Panc1 (cell line): ENCODE measurements at regions not wholly inside any gene's neighbourhood (a gene's known extent, or its start where the extent isn't known, plus 50 kb on each side); places are given as distances from the start of the nearest gene placed in this dataset.
A peak's percentile ranks its signal among the peaks of the same experiment; 100 is the strongest.

Experiments used
- ATAC-seq: fragments of 200-7000 bp; cut with Tn5 transposase; 2 replicates; pipeline ENCODE4 v1.9.1; 2020; ENCODE audit warnings: mild to moderate bottlenecking, moderate library complexity
- BruUV-seq: library from RNA; stranded (reverse); fragments of 400-500 nt; replicated peaks from 2 replicates; lab custom pipeline; 2021; lab: Mats Ljungman, UMichigan
- CTCF ChIA-PET: fragments of 300-600 bp; sonication (Branson Sonifier 250); formaldehyde crosslinking; loops from one replicate; lab custom pipeline; 2022; ENCODE audit warnings: antibody characterized with exemption; lab: Charles Lee
- POLR2A ChIA-PET: fragments of 300-600 bp; sonication (Branson Sonifier 250); formaldehyde crosslinking; loops from one replicate; lab custom pipeline; 2022; ENCODE audit warnings: antibody characterized with exemption; lab: Charles Lee
- DNase-seq: peaks from one replicate; pipeline ENCODE4 v3.0.0-alpha.2; 2010; ENCODE audit warnings: low read depth, low spot score
- H3K27ac ChIP-seq: 2 replicates; pipeline ENCODE4 v1.5.1; 2011; ENCODE audit warnings: mild to moderate bottlenecking, low read length, inconsistent platforms
- H3K27me3 ChIP-seq: fragments of 200-500 bp; sonication (Bioruptor generic); 2 replicates; pipeline ENCODE4 v1.6.0; 2014; ENCODE audit warnings: low read length, inconsistent platforms; ENCODE audit not compliant: control insufficient read depth, insufficient read depth
- H3K36me3 ChIP-seq: fragments of 200-500 bp; sonication (Bioruptor generic); 2 replicates; pipeline ENCODE4 v1.5.1; 2014; ENCODE audit warnings: inconsistent platforms, mild to moderate bottlenecking, low read length, moderate library complexity; ENCODE audit not compliant: control insufficient read depth, insufficient read depth
- H3K4me1 ChIP-seq: 2 replicates; pipeline ENCODE4 v1.5.1; 2011; ENCODE audit warnings: inconsistent platforms, mild to moderate bottlenecking, low read length, moderate library complexity; ENCODE audit not compliant: control insufficient read depth, insufficient read depth
- H3K4me3 ChIP-seq, 2 experiments: 2 replicates each; pipeline ENCODE4 v1.5.1; 2011 to 2012; ENCODE audit warnings: low read depth in 2 of 2, low read length in 2 of 2, mild to moderate bottlenecking in 2 of 2, inconsistent platforms in 1 of 2, moderate library complexity in 1 of 2
- H3K9me3 ChIP-seq: fragments of 200-500 bp; sonication (Bioruptor generic); 2 replicates; pipeline ENCODE4 v1.5.1; 2014; ENCODE audit warnings: low read depth, mild to moderate bottlenecking, inconsistent platforms, low read length, moderate library complexity; ENCODE audit not compliant: control insufficient read depth, insufficient read depth
- POLR2AphosphoS5 ChIP-seq: IDR thresholded peaks from 2 replicates; pipeline ENCODE4 v1.6.1; 2012; ENCODE audit warnings: mild to moderate bottlenecking, low read depth, low read length, moderate library complexity
- REST ChIP-seq, 2 experiments: IDR thresholded peaks; 2 replicates each; pipeline ENCODE4 v1.6.1; 2011 to 2012; ENCODE audit warnings: low read depth in 2 of 2, control low read depth in 1 of 2, low read length in 1 of 2, mild to moderate bottlenecking in 1 of 2, moderate library complexity in 1 of 2; ENCODE audit not compliant: insufficient read depth in 1 of 2
- SIN3A ChIP-seq: IDR thresholded peaks from 2 replicates; pipeline ENCODE4 v1.6.1; 2012; ENCODE audit warnings: low read depth, mild to moderate bottlenecking, low read length, moderate library complexity, borderline replicate concordance; ENCODE audit not compliant: insufficient read depth
- TCF7L2 ChIP-seq: IDR thresholded peaks from 2 replicates; pipeline ENCODE4 v1.6.1; 2011; ENCODE audit warnings: mild to moderate bottlenecking, low read depth, low read length, inconsistent platforms
- in situ Hi-C: cut with HindIII; loops from 2 replicates; pipeline ENCODE4 v1.10.0; 2016; ENCODE audit warnings: low sequenced_read_pairs, low pct_unique_long_range_greater_than_20kb
- intact Hi-C: fragments of 100-400 bp; cut with micrococcal nuclease; formaldehyde crosslinking; loops from one replicate; pipeline ENCODE4 v1.10.0; 2022; ENCODE audit not compliant: unreplicated experiment
- TF ChIP-seq, protein P1 (sequence below): fragments of 450-650 bp; IDR thresholded peaks from 2 replicates; pipeline ENCODE4 v1.5.1; 2017; ENCODE audit warnings: mild to moderate bottlenecking

DNA sequence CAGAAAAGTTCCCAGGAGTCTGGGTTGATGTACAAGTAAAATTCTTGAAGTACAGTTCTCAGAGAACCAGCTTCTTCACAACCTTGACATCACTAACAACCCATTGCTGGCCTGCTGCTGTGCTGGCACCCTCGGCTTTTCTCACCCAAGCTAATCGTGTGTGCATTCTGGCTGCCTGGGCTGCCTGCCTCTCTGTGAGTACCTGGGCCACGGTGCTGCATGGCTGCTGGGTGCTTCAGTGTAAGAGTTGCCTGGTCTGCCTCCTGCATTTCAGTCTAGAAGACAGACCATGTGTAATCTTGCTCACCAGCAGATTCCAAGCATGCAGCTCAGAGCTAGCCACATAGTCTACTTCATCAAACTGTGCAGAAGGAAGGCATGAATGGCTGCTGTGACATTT lies 50.5 kb upstream of the MEDAG start:
- CTCF ChIA-PET, result interaction anchor here (0.6 to 0.7 kb wide), 2 partner anchors 48 to 51 kb away, joined by 3 to 9 read pairs; no protein-coding TSS in a partner anchor
- no peak overlapping the region for H3K4me3 ChIP-seq
- no peak for ATAC-seq
- no TSS peak for BruUV-seq
- in situ Hi-C loops, result no loop called here
- no peaks in the 10 kb centered on the region for H3K9me3 ChIP-seq
- no peak overlapping the region for H3K27ac ChIP-seq
- H3K4me1 ChIP-seq, result no peaks in the 10 kb centered on the region; the same call in none of the 2 replicates
- no peaks in the 10 kb centered on the region for H3K36me3 ChIP-seq
- H3K27me3 ChIP-seq, result no peaks in the 10 kb centered on the region
- POLR2A ChIA-PET, result interaction anchor here (0.7 kb wide), 1 partner anchor 81 kb away, joined by 6 read pairs; no protein-coding TSS in a partner anchor
- intact Hi-C loops, result no loop called here
- TF ChIP-seq SIN3A, result no peak
- TF ChIP-seq POLR2AphosphoS5, result no peak
- no peak for TF ChIP-seq REST (IDR thresholded peaks at IDR 0.05; ENCODE audit: insufficient read depth in 1 of 2, low read depth in 2 of 2, low read length in 1 of 2)
- DNase-seq, result no peak

- Histone ChIP-seq H3K27me3 (no peaks in the 10 kb centered on the region), H3K9me3 (no peaks in the 10 kb centered on the region), H3K4me3 (no peak overlapping the region), H3K36me3 (no peaks in the 10 kb centered on the region), H3K4me1 (no peaks in the 10 kb centered on the region; the same call in none of the 2 replicates), H3K27ac (peak overlapping the region; percentile 19; the same call in 1 of the 2 replicates)
- ChIA-PET POLR2A (interaction anchor here (0.5 kb wide), 1 partner anchor 130 kb away, joined by 6 read pairs; no protein-coding TSS in a partner anchor), CTCF (interaction anchor here (0.7 kb wide), 1 partner anchor 51 kb away, joined by 9 read pairs; no protein-coding TSS in a partner anchor)
- intact Hi-C loops, result no loop called here
- in situ Hi-C loops, result no loop called here
- no TSS peak for BruUV-seq
- DNase-seq, result no peak
- no peak for ATAC-seq
- TF ChIP-seq SIN3A (no peak), POLR2AphosphoS5 (no peak), TCF7L2 (no peak), REST (IDR thresholded peaks at IDR 0.05; ENCODE audit: insufficient read depth in 1 of 2, low read depth in 2 of 2, low read length in 1 of 2) (no peak)
- TF ChIP-seq, protein P1, sequence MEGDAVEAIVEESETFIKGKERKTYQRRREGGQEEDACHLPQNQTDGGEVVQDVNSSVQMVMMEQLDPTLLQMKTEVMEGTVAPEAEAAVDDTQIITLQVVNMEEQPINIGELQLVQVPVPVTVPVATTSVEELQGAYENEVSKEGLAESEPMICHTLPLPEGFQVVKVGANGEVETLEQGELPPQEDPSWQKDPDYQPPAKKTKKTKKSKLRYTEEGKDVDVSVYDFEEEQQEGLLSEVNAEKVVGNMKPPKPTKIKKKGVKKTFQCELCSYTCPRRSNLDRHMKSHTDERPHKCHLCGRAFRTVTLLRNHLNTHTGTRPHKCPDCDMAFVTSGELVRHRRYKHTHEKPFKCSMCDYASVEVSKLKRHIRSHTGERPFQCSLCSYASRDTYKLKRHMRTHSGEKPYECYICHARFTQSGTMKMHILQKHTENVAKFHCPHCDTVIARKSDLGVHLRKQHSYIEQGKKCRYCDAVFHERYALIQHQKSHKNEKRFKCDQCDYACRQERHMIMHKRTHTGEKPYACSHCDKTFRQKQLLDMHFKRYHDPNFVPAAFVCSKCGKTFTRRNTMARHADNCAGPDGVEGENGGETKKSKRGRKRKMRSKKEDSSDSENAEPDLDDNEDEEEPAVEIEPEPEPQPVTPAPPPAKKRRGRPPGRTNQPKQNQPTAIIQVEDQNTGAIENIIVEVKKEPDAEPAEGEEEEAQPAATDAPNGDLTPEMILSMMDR, result no peak
These were observed 49.9 kb upstream of the MEDAG start for GRCh38 chr13:30856005-30856790.
